OCI-LY7 (cell line): ENCODE measurements at regions not wholly inside any gene's neighbourhood (a gene's known extent, or its start where the extent isn't known, plus 50 kb on each side); places are given as distances from the start of the nearest gene placed in this dataset.

ENCODE experiments used
- BruUV-seq: library from RNA; stranded (reverse); fragments of 400-500 nt; replicated peaks from 2 replicates; lab custom pipeline; 2021; lab: Mats Ljungman, UMichigan
- CTCF ChIA-PET: fragments of 300-600 bp; sonication (Branson Sonifier 250); formaldehyde crosslinking; loops from one replicate; lab custom pipeline; 2022; ENCODE audit warnings: antibody characterized with exemption; ENCODE audit not compliant: unreplicated experiment; lab: Charles Lee
- POLR2A ChIA-PET: fragments of 300-600 bp; sonication (Branson Sonifier 250); formaldehyde crosslinking; loops from one replicate; lab custom pipeline; 2022; ENCODE audit warnings: antibody characterized with exemption; lab: Charles Lee
- DNase-seq: peaks from one replicate; pipeline ENCODE4 v3.0.0-alpha.2; 2015; ENCODE audit warnings: low spot score
- H2AFZ ChIP-seq: fragments of 200-600 bp; sonication (generic), shearing (Covaris generic); 2 replicates; pipeline ENCODE4 v1.6.1; 2014; ENCODE audit warnings: mild to moderate bottlenecking, antibody characterized with exemption, low read length, moderate library complexity
- H3K27ac ChIP-seq: fragments of 200-600 bp; sonication (generic); 2 replicates; pipeline ENCODE4 v1.5.1; 2014; ENCODE audit warnings: mixed run types, low read depth, mild to moderate bottlenecking, moderate library complexity, low read length, inconsistent platforms; ENCODE audit not compliant: poor library complexity, severe bottlenecking
- H3K36me3 ChIP-seq: fragments of 200-600 bp; sonication (generic); 2 replicates; pipeline ENCODE4 v1.6.1; 2014; ENCODE audit warnings: mild to moderate bottlenecking, antibody characterized with exemption, low read length, moderate library complexity, mixed read lengths; ENCODE audit not compliant: insufficient read depth
- H3K4me1 ChIP-seq: fragments of 200-600 bp; sonication (generic); 2 replicates; pipeline ENCODE4 v1.5.1; 2014; ENCODE audit warnings: mild to moderate bottlenecking, low read length; ENCODE audit not compliant: insufficient read depth, poor library complexity, severe bottlenecking
- H3K4me2 ChIP-seq: fragments of 200-600 bp; sonication (generic); 2 replicates; pipeline ENCODE4 v1.6.1; 2014; ENCODE audit warnings: mild to moderate bottlenecking, low read length
- H3K4me3 ChIP-seq: fragments of 200-600 bp; sonication (generic); 2 replicates; pipeline ENCODE4 v1.5.1; 2014; ENCODE audit warnings: mild to moderate bottlenecking, low read depth, low read length; ENCODE audit not compliant: poor library complexity, severe bottlenecking
- H3K79me2 ChIP-seq: fragments of 200-600 bp; sonication (generic); 2 replicates; pipeline ENCODE4 v1.6.1; 2016; ENCODE audit warnings: low read depth, mild to moderate bottlenecking, low read length, moderate library complexity, mixed read lengths; ENCODE audit not compliant: insufficient read depth
- H3K9me2 ChIP-seq: fragments of 200-600 bp; sonication (generic); 2 replicates; pipeline ENCODE4 v1.6.1; 2016; ENCODE audit warnings: mild to moderate bottlenecking, low read length, mixed read lengths; ENCODE audit not compliant: insufficient read depth
- H3K9me3 ChIP-seq: fragments of 200-600 bp; sonication (generic); 2 replicates; pipeline ENCODE4 v1.6.1; 2014; ENCODE audit warnings: mild to moderate bottlenecking, mixed run types, low read length, mixed read lengths
- H4K20me1 ChIP-seq: fragments of 200-600 bp; sonication (generic); 2 replicates; pipeline ENCODE4 v1.6.1; 2014; ENCODE audit warnings: mild to moderate bottlenecking, antibody characterized with exemption, low read length, moderate library complexity, mixed read lengths; ENCODE audit not compliant: insufficient read depth
- CTCF ChIP-seq: fragments of 200-600 bp; sonication (generic); conservative IDR thresholded peaks from 2 replicates; pipeline ENCODE4 v1.5.1; 2014; ENCODE audit warnings: mild to moderate bottlenecking, antibody characterized with exemption, low read length, moderate library complexity, mixed read lengths
- EZH2phosphoT487 ChIP-seq: fragments of 200-600 bp; sonication (generic); IDR thresholded peaks from 2 replicates; pipeline ENCODE4 v1.6.1; 2018; ENCODE audit warnings: low read depth, borderline replicate concordance, mild to moderate bottlenecking, mixed run types, antibody characterized with exemption, low read length, moderate library complexity, mixed read lengths
- intact Hi-C: fragments of 100-400 bp; cut with micrococcal nuclease; formaldehyde crosslinking; loops from one replicate; pipeline ENCODE4 v1.10.0; 2022; ENCODE audit not compliant: unreplicated experiment

GRCh38 chr10:123241391-123242141, 87.4 kb downstream of the BUB3 start:
- no peak for TF ChIP-seq EZH2phosphoT487
- TF ChIP-seq CTCF, result no peak
- no peak overlapping the region for H3K4me2 ChIP-seq
- H3K4me1 ChIP-seq, result peaks cover 10% of the 10 kb centered on the region
- no peak overlapping the region for H3K4me3 ChIP-seq
- no peaks in the 10 kb centered on the region for H3K79me2 ChIP-seq
- H4K20me1 ChIP-seq, result no peaks in the 10 kb centered on the region
- H3K36me3 ChIP-seq, result no peaks in the 10 kb centered on the region
- ChIA-PET POLR2A (interaction anchor here (1.2 to 1.3 kb wide), 2 partner anchors 14 to 69 kb away, joined by 3 to 4 read pairs; no protein-coding TSS in a partner anchor), CTCF (no interaction called here)
- H2AFZ ChIP-seq, result peak overlapping the region; percentile 45; the same call in 1 of the 2 replicates
- peak; percentile 31 for DNase-seq
- H3K27ac ChIP-seq, result no peak overlapping the region
- intact Hi-C loops, result no loop called here
- H3K9me2 ChIP-seq, result no peaks in the 10 kb centered on the region
- no TSS peak for BruUV-seq
- H3K9me3 ChIP-seq, result no peaks in the 10 kb centered on the region

DNA sequence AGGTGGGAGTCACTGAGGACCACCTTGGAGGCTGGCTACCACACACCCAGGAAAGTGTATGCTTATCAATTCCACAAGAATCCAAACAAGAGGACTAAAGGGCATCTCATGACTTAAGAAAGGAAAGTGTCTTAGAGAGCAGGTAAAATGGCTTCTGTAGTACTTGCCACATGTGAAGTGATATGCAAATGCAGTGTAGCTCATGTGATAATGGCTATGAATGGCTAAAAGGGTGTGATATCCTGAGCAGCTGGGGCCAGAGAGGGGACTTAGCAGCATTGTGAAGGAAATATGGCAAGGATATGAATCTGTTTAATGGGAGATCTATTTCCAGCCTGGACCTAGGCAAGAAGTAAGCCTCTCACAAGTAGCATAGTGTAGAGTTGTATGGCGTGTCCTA, 90.5 kb downstream of the BUB3 start:
- no peaks in the 10 kb centered on the region for H3K36me3 ChIP-seq
- TF ChIP-seq CTCF (no peak), EZH2phosphoT487 (no peak)
- H3K4me1 ChIP-seq, result peaks cover 10% of the 10 kb centered on the region
- no peak overlapping the region for H3K4me2 ChIP-seq
- H4K20me1 ChIP-seq, result no peaks in the 10 kb centered on the region
- no peak overlapping the region for H2AFZ ChIP-seq
- no TSS peak for BruUV-seq
- H3K9me2 ChIP-seq, result no peaks in the 10 kb centered on the region
- no peak overlapping the region for H3K27ac ChIP-seq
- H3K9me3 ChIP-seq, result no peaks in the 10 kb centered on the region
- no peak overlapping the region for H3K4me3 ChIP-seq
- POLR2A ChIA-PET, result no interaction called here
- no peaks in the 10 kb centered on the region for H3K79me2 ChIP-seq
- DNase-seq, result no peak
- intact Hi-C loops, result no loop called here
- CTCF ChIA-PET, result no interaction called here

DNA sequence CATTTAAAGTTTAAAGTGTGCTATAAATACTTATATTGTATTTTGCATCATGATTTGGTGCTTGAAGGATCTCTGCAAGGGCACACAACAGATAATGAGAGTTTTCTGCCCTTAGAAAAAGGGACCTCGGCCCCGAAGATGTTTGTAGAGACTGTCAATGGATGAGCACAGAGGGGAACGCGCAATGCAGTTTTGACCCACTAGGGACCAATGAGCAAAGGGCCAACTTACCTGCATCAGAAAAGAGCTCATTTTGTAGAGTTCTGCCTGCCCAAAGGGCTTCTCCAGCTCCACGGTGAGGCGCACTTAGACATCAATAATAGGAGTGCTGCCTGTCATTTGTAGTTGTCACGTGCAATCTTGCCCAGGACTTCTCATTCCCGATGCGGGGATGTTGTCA, 91.1 kb downstream of the BUB3 start:
- CTCF ChIA-PET, result no interaction called here
- no TSS peak for BruUV-seq

More for the DNA sequence above, 91.1 kb downstream of the BUB3 start:
- Histone ChIP-seq H4K20me1 (no peaks in the 10 kb centered on the region), H3K4me3 (no peak overlapping the region), H3K4me1 (peaks cover 10% of the 10 kb centered on the region), H3K9me2 (no peaks in the 10 kb centered on the region), H3K9me3 (no peaks in the 10 kb centered on the region), H3K27ac (no peak overlapping the region), H3K4me2 (no peak overlapping the region), H3K36me3 (no peaks in the 10 kb centered on the region), H3K79me2 (no peaks in the 10 kb centered on the region), H2AFZ (no peak overlapping the region)
- POLR2A ChIA-PET, result no interaction called here
- intact Hi-C loops, result no loop called here
- 0 out of 2 replicates have a peak, but pooled peaks have one; percentile 17 for TF ChIP-seq CTCF
- no peak for TF ChIP-seq EZH2phosphoT487
- no peak for DNase-seq
